GM23248 (cell line): ENCODE measurements at regions not wholly inside any gene's neighbourhood (a gene's known extent, or its start where the extent isn't known, plus 50 kb on each side); places are given as distances from the start of the nearest gene placed in this dataset.

Source experiments
- EZH2 ChIP-seq: fragments of 200-600 bp; sonication (generic); IDR thresholded peaks from 2 replicates; pipeline ENCODE4 v1.6.1; 2018; ENCODE audit warnings: antibody characterized with exemption, mild to moderate bottlenecking; ENCODE audit not compliant: insufficient read depth, poor library complexity, severe bottlenecking
- EZH2phosphoT487 ChIP-seq: fragments of 200-600 bp; sonication (generic); IDR thresholded peaks from 2 replicates; pipeline ENCODE4 v1.6.1; 2018; ENCODE audit warnings: antibody characterized with exemption, moderate library complexity, mild to moderate bottlenecking, low read depth; ENCODE audit not compliant: insufficient read depth

DNA sequence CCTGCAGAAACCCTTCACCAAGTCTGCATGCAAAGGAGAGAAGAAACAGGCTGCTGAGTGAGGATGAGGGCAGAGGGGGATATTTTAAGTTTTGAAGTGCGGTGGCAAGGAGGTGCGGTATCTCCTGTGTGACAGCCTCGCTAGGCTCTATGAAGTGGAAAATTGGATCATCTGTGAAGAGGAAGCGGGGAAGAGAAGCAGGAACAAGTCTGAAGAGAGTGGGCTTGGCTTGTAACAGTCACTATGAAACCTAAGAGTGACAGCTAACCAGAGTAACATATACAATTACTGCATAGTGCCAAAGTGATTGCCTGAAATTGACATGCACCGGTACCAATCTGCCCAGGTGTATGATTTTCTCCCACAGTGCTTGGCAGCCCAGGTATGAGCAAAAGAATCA, 287.5 kb upstream of the KLF14 start:
- no peak for TF ChIP-seq EZH2phosphoT487
- TF ChIP-seq EZH2, result no peak
